ENCODE measurements at regions not wholly inside any gene's neighbourhood (a gene's known extent, or its start where the extent isn't known, plus 50 kb on each side); places are given as distances from the start of the nearest gene placed in this dataset.

DNA sequence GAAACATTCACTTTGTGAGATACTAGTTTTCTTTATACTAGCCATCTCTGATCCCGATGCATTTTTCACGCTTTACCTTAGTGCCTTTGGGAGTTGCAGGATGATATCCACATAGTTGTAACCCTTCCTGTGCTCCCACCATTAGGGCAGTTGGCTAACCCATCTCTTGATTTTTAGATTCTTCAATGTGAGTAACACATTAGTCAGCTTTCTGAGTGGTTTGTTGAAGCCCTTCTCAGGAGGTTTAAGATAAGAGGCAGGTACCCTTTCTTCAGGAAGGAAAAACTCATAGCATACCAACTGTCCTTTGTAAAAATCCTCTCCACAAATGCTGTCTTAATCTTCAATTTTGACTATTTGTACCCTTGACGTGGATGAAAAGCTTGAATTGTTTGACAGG lies 392.3 kb downstream of the DMAC1 start:
- TF ChIP-seq, protein P1, sequence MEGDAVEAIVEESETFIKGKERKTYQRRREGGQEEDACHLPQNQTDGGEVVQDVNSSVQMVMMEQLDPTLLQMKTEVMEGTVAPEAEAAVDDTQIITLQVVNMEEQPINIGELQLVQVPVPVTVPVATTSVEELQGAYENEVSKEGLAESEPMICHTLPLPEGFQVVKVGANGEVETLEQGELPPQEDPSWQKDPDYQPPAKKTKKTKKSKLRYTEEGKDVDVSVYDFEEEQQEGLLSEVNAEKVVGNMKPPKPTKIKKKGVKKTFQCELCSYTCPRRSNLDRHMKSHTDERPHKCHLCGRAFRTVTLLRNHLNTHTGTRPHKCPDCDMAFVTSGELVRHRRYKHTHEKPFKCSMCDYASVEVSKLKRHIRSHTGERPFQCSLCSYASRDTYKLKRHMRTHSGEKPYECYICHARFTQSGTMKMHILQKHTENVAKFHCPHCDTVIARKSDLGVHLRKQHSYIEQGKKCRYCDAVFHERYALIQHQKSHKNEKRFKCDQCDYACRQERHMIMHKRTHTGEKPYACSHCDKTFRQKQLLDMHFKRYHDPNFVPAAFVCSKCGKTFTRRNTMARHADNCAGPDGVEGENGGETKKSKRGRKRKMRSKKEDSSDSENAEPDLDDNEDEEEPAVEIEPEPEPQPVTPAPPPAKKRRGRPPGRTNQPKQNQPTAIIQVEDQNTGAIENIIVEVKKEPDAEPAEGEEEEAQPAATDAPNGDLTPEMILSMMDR (conservative IDR thresholded peaks at IDR 0.05 in 1 of 2, IDR thresholded peaks at IDR 0.05 in 1 of 2; ENCODE audit: low read depth in 1 of 2, low read length in 2 of 2), result no peak
- no peak for TF ChIP-seq EZH2 (IDR thresholded peaks at IDR 0.05; ENCODE audit: low read length, missing control alignments)

All from fibroblast of lung (primary cell).